ENCODE measurements at regions not wholly inside any gene's neighbourhood (a gene's known extent, or its start where the extent isn't known, plus 50 kb on each side); places are given as distances from the start of the nearest gene placed in this dataset.

DNA sequence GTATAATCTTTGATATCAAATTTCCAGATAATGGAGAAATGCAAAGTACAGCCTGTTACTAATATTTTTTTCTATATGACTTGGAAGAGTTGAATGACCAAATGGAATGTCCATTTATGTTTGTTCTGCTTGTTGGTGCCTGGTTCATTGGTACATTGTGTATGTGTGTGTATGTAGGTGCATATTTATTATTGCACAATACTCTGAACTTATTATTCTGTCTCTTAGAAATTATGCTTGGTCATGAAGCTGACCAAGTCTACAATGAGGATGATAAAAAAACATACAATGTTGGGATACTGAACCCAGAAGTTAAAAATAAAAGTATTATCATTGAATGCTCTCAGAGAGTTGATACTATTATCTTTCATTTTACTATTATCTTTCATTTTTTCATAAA lies 706.3 kb downstream of the KCTD16 start (continued):
- TF ChIP-seq BRF1 (IDR thresholded peaks at IDR 0.05; ENCODE audit: borderline replicate concordance, extremely low read depth, insufficient read length) (no peak), CREM (IDR thresholded peaks at IDR 0.05; ENCODE audit: low read depth) (no peak), CEBPG (CRISPR knock-in tag; IDR thresholded peaks at IDR 0.05) (no peak), CEBPG (tag; conservative IDR thresholded peaks at IDR 0.05 in 1 of 2, IDR thresholded peaks at IDR 0.05 in 1 of 2) (peak; percentile 34 to 80; a peak in 3 of 4 replicates)

DNA sequence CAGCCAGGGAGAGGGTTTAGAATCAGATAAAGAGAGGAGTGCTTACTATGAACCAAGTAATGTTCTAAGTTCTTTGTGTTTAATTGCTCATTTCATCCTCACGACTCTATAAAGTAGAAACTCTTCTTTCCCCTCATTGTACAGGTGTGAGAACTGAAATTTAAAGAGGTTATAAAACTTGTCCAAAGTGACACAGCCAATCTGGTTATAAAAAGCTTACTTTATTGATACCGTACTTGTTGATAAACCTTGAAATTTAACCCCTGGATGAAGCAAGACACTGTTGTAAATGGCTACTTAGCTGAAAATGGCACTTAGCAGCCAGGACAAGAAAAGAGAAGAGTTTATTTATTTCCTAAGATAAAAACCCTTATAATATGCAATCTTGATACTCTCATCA lies 702.4 kb downstream of the KCTD16 start:
- Histone ChIP-seq H3K4me2 (ENCODE audit: insufficient read depth, low read length) (no peak overlapping the region), H3K4me1 (replicated peaks in 1 of 2; ENCODE audit: control insufficient read depth in 2 of 2, insufficient read depth in 2 of 2, low read length in 2 of 2) (no peaks in the 10 kb centered on the region), H4K20me1 (replicated peaks; ENCODE audit: control insufficient read depth, insufficient read depth, low read length) (no peaks in the 10 kb centered on the region), H2AFZ (ENCODE audit: low read depth, low read length) (no peak overlapping the region), H3K9me1 (ENCODE audit: control insufficient read depth, insufficient read depth, low read length) (no peaks in the 10 kb centered on the region), H3K4me3 (no peak overlapping the region), H3K27me3 (ENCODE audit: control insufficient read depth in 2 of 2, insufficient read depth in 2 of 2, low read length in 2 of 2) (no peaks in the 10 kb centered on the region), H3K36me3 (ENCODE audit: control insufficient read depth, insufficient read depth, low read length) (no peaks in the 10 kb centered on the region), H3K9me3 (replicated peaks; ENCODE audit: control insufficient read depth, insufficient read depth, low read depth, low read length) (no peaks in the 10 kb centered on the region), H3K27ac (ENCODE audit: extremely low read depth, low read depth, low read length) (no peak overlapping the region), H3K79me2 (ENCODE audit: control insufficient read depth, insufficient read depth, low read length) (no peaks in the 10 kb centered on the region), H3K9ac (ENCODE audit: insufficient read depth in 1 of 2, low read depth in 2 of 2, low read length in 2 of 2) (no peak overlapping the region)
- ChIA-PET CTCF (ENCODE audit: low intra/inter-chr PET ratio) (no interaction called here), POLR2A (no interaction called here)
- in situ Hi-C loops (cut with MboI) (no loop called here), intact Hi-C loops (cut with micrococcal nuclease) (no loop called here)
- no TSS peak for BruUV-seq (replicated peaks)
- WGBS (ENCODE audit: insufficient coverage, low coverage, missing lambda C conversion rate) = 0% methylated on average over 2 of the region's 2 CpGs
- DNase-seq (ENCODE audit: extremely low read depth in 1 of 4, low spot score in 3 of 4) (no peak), FAIRE-seq (no peak), ATAC-seq (no peak)
- TF ChIP-seq E2F3 (CRISPR knock-in tag; IDR thresholded peaks at IDR 0.05) (no peak), ZNF778 (CRISPR knock-in tag; IDR thresholded peaks at IDR 0.05) (no peak), PCBP2 (IDR thresholded peaks at IDR 0.05; ENCODE audit: low read depth, low read length, poor library complexity, severe bottlenecking) (no peak), NR2C1 (IDR thresholded peaks at IDR 0.05) (no peak), NR2C1 (tag; IDR thresholded peaks at IDR 0.05) (no peak), PHB (CRISPR knock-in tag; IDR thresholded peaks at IDR 0.05) (no peak), KLF1 (tag; IDR thresholded peaks at IDR 0.05) (no peak), KAT2B (IDR thresholded peaks at IDR 0.05; ENCODE audit: low read depth, low read length) (no peak), RBM17 (IDR thresholded peaks at IDR 0.05; ENCODE audit: borderline replicate concordance, low read depth, low read length) (no peak), ATF7 (IDR thresholded peaks at IDR 0.05) (no peak), ZNF76 (CRISPR knock-in tag; IDR thresholded peaks at IDR 0.05; ENCODE audit: borderline replicate concordance) (no peak), FOXJ2 (tag; IDR thresholded peaks at IDR 0.05) (no peak)
- TF ChIP-seq, protein P1, sequence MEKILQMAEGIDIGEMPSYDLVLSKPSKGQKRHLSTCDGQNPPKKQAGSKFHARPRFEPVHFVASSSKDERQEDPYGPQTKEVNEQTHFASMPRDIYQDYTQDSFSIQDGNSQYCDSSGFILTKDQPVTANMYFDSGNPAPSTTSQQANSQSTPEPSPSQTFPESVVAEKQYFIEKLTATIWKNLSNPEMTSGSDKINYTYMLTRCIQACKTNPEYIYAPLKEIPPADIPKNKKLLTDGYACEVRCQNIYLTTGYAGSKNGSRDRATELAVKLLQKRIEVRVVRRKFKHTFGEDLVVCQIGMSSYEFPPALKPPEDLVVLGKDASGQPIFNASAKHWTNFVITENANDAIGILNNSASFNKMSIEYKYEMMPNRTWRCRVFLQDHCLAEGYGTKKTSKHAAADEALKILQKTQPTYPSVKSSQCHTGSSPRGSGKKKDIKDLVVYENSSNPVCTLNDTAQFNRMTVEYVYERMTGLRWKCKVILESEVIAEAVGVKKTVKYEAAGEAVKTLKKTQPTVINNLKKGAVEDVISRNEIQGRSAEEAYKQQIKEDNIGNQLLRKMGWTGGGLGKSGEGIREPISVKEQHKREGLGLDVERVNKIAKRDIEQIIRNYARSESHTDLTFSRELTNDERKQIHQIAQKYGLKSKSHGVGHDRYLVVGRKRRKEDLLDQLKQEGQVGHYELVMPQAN (IDR thresholded peaks at IDR 0.05; ENCODE audit: borderline replicate concordance) = no peak
- TF ChIP-seq, protein P2, sequence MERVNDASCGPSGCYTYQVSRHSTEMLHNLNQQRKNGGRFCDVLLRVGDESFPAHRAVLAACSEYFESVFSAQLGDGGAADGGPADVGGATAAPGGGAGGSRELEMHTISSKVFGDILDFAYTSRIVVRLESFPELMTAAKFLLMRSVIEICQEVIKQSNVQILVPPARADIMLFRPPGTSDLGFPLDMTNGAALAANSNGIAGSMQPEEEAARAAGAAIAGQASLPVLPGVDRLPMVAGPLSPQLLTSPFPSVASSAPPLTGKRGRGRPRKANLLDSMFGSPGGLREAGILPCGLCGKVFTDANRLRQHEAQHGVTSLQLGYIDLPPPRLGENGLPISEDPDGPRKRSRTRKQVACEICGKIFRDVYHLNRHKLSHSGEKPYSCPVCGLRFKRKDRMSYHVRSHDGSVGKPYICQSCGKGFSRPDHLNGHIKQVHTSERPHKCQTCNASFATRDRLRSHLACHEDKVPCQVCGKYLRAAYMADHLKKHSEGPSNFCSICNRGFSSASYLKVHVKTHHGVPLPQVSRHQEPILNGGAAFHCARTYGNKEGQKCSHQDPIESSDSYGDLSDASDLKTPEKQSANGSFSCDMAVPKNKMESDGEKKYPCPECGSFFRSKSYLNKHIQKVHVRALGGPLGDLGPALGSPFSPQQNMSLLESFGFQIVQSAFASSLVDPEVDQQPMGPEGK (CRISPR knock-in tag; IDR thresholded peaks at IDR 0.05; ENCODE audit: borderline replicate concordance) = no peak

Measured in K562 (cell line).